WTC11 (cell line): ENCODE measurements at regions not wholly inside any gene's neighbourhood (a gene's known extent, or its start where the extent isn't known, plus 50 kb on each side); places are given as distances from the start of the nearest gene placed in this dataset.
A peak's percentile ranks its signal among the peaks of the same experiment; 100 is the strongest.

Experiments
- ATAC-seq: fragments of 200-7000 bp; cut with Tn5 transposase; 2 replicates; pipeline ENCODE4 v1.10.0; 2021; ENCODE audit warnings: mild to moderate bottlenecking, moderate library complexity
- CTCF ChIA-PET: fragments of 300-600 bp; sonication (Branson Sonifier 250); formaldehyde crosslinking; loops from one replicate; lab custom pipeline; 2021; ENCODE audit warnings: antibody characterized with exemption; lab: Charles Lee
- POLR2A ChIA-PET: fragments of 350-600 bp; sonication (Branson Sonifier 250); formaldehyde crosslinking; loops from one replicate; lab custom pipeline; 2021; ENCODE audit warnings: antibody characterized with exemption; lab: Charles Lee
- DNase-seq: peaks from one replicate; pipeline ENCODE4 v3.0.0; 2021; ENCODE audit warnings: low spot score
- H3K27ac Mint-ChIP-seq: 2 replicates; pipeline ENCODE4 v1.8.0; 2021; ENCODE audit warnings: mixed read lengths
- H3K27me3 Mint-ChIP-seq: 2 replicates; pipeline ENCODE4 v1.8.0; 2021; ENCODE audit warnings: low read depth, mild to moderate bottlenecking, moderate library complexity, mixed read lengths
- H3K36me3 Mint-ChIP-seq: 2 replicates; pipeline ENCODE4 v1.8.0; 2021; ENCODE audit warnings: mixed read lengths
- H3K4me1 Mint-ChIP-seq: 2 replicates; pipeline ENCODE4 v1.8.0; 2022; ENCODE audit warnings: mixed read lengths
- H3K4me3 Mint-ChIP-seq: 2 replicates; pipeline ENCODE4 v1.8.0; 2021; ENCODE audit warnings: mild to moderate bottlenecking, moderate library complexity, mixed read lengths
- H3K9me3 Mint-ChIP-seq: 2 replicates; pipeline ENCODE4 v1.8.0; 2021; ENCODE audit warnings: mixed read lengths
- CBFB ChIP-seq: sonication (generic); formaldehyde crosslinking; IDR thresholded peaks from 2 replicates; pipeline ENCODE4 v1.8.1; 2022; ENCODE audit warnings: mild to moderate bottlenecking, low read depth, missing genetic modification reagents
- CDX4 ChIP-seq: fragments of 250-450 bp; sonication (Bioruptor Pico); IDR thresholded peaks from 2 replicates; pipeline ENCODE4 v1.9.0; 2021; ENCODE audit warnings: moderate library complexity, mild to moderate bottlenecking, inconsistent platforms, borderline replicate concordance
- CREM ChIP-seq: sonication (generic); formaldehyde crosslinking; IDR thresholded peaks from 2 replicates; pipeline ENCODE4 v1.8.1; 2022; ENCODE audit warnings: mild to moderate bottlenecking, missing genetic modification reagents, moderate library complexity
- CTCF ChIP-seq: fragments of 200-600 bp; IDR thresholded peaks from 2 replicates; pipeline ENCODE4 v1.8.0; 2022; ENCODE audit warnings: antibody characterized with exemption
- E2F5 ChIP-seq: sonication (generic); formaldehyde crosslinking; IDR thresholded peaks from 2 replicates; pipeline ENCODE4 v1.8.1; 2022; ENCODE audit warnings: mild to moderate bottlenecking, moderate library complexity, missing genetic modification reagents
- EMX1 ChIP-seq: fragments of 250-450 bp; sonication (Bioruptor Pico); IDR thresholded peaks from 2 replicates; pipeline ENCODE4 v1.8.0; 2021; ENCODE audit warnings: mild to moderate bottlenecking
- ERG ChIP-seq: fragments of 250-450 bp; sonication (Bioruptor Pico); IDR thresholded peaks from 2 replicates; pipeline ENCODE4 v1.8.0; 2021; ENCODE audit warnings: mild to moderate bottlenecking
- FOXK1 ChIP-seq: sonication (generic); formaldehyde crosslinking; IDR thresholded peaks from 2 replicates; pipeline ENCODE4 v1.8.0; 2022; ENCODE audit warnings: mild to moderate bottlenecking, moderate library complexity, missing genetic modification reagents
- GTF2I ChIP-seq: fragments of 250-450 bp; sonication (Bioruptor Pico); conservative IDR thresholded peaks from 2 replicates; pipeline ENCODE4 v1.4.0; 2021; ENCODE audit warnings: mild to moderate bottlenecking
- IRF1 ChIP-seq: sonication (generic); formaldehyde crosslinking; IDR thresholded peaks from 2 replicates; pipeline ENCODE4 v1.8.0; 2023; ENCODE audit warnings: missing genetic modification reagents
- IRF2 ChIP-seq: sonication (generic); formaldehyde crosslinking; IDR thresholded peaks from 2 replicates; pipeline ENCODE4 v1.8.0; 2022; ENCODE audit warnings: low read depth, missing genetic modification reagents, borderline replicate concordance
- JUN ChIP-seq: sonication (generic); formaldehyde crosslinking; IDR thresholded peaks from 2 replicates; pipeline ENCODE4 v1.8.0; 2023; ENCODE audit warnings: mild to moderate bottlenecking, missing genetic modification reagents
- NFATC4 ChIP-seq: fragments of 250-450 bp; sonication (Bioruptor Pico); IDR thresholded peaks from 2 replicates; pipeline ENCODE4 v1.9.0; 2021; ENCODE audit warnings: mild to moderate bottlenecking
- PRRX2 ChIP-seq: fragments of 250-450 bp; sonication (Bioruptor Pico); IDR thresholded peaks from 2 replicates; pipeline ENCODE4 v1.8.0; 2021; ENCODE audit warnings: mild to moderate bottlenecking
- RELA ChIP-seq: sonication (generic); formaldehyde crosslinking; IDR thresholded peaks from 2 replicates; pipeline ENCODE4 v1.8.1; 2022; ENCODE audit warnings: missing genetic modification reagents, mild to moderate bottlenecking, borderline replicate concordance
- SMAD3 ChIP-seq: sonication (generic); formaldehyde crosslinking; IDR thresholded peaks from 2 replicates; pipeline ENCODE4 v1.8.0; 2022; ENCODE audit warnings: missing genetic modification reagents, mild to moderate bottlenecking, borderline replicate concordance
- STAT6 ChIP-seq: sonication (generic); formaldehyde crosslinking; conservative IDR thresholded peaks from 2 replicates; pipeline ENCODE4 v1.8.1; 2023; ENCODE audit warnings: mild to moderate bottlenecking, low read depth, missing genetic modification reagents, moderate library complexity
- USF1 ChIP-seq: sonication (generic); formaldehyde crosslinking; IDR thresholded peaks from 2 replicates; pipeline ENCODE4 v1.8.0; 2022; ENCODE audit warnings: mild to moderate bottlenecking, missing genetic modification reagents
- ZNF138 ChIP-seq: sonication (generic); formaldehyde crosslinking; conservative IDR thresholded peaks from 2 replicates; pipeline ENCODE4 v1.8.1; 2022; ENCODE audit warnings: mild to moderate bottlenecking, moderate library complexity, missing genetic modification reagents
- ZNF263 ChIP-seq: sonication (generic); formaldehyde crosslinking; IDR thresholded peaks from 2 replicates; pipeline ENCODE4 v1.8.1; 2022; ENCODE audit warnings: low read depth, mild to moderate bottlenecking, moderate library complexity, missing genetic modification reagents
- ZNF671 ChIP-seq: fragments of 250-450 bp; sonication (Bioruptor Pico); IDR thresholded peaks from 2 replicates; pipeline ENCODE4 v1.8.0; 2021; ENCODE audit warnings: mild to moderate bottlenecking
- TF ChIP-seq, protein P1 (sequence below): sonication (generic); formaldehyde crosslinking; IDR thresholded peaks from 2 replicates; pipeline ENCODE4 v1.8.1; 2022; ENCODE audit warnings: missing genetic modification reagents, borderline replicate concordance

DNA sequence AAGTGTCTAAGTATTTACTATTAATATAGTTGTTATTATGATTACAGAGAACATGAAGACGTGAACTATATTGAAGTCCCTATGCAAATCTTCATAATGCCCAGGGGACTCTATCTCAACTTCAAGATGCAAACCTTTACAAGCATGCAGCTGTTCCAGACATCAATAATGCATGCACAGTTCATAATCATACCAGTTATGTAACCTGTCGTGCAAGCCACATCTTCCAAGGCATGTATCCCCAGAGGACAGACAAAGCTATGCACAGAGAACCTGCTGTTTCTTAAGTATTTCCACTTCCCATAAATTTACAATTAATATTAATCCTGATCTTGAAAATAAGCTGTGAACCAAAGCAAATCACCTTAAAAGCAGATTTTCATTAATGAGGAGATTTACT is 534.1 kb downstream of the TUSC7 start (continued):
- TF ChIP-seq ERG (CRISPR knock-in tag) = no peak

DNA sequence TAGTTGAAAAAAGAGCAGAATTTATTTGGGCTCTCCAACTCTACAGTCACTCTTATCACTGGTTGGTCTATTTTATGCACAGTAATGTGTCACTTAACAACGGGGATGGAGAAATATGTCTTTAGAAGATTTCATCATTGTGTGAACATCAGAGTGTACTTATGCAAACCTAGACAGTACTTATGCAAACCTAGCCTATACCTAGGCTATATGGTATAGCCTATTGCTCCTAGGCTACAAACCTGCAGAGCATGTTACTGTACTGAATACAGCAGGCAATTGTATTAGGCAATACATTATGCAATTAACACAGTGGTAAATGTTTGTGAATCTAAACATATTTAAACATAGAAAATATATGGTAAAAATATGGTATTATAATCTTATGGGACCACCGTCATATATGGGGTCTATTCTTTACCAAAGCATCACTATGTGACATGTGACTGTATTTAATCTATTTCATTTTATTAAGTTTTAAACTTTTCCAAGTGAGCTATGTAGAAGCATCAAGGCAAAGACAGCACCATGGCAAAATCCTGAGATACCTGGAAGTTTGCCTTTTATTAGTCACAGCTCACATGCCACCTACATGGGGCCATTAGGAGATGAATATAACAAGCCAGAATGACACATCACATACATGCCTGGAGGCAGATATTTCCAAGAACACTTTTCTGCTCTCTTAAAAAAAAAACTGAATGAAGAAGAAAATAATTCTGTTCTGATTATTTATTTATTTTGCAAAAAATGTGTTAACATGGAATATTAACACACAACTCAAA is 537.4 kb downstream of the TUSC7 start:
- H3K9me3 Mint-ChIP-seq = no peaks in the 10 kb centered on the region
- POLR2A ChIA-PET = no interaction called here
- peaks cover 5% of the 10 kb centered on the region for H3K4me1 Mint-ChIP-seq
- no peak overlapping the region for H3K27ac Mint-ChIP-seq
- DNase-seq = no peak
- H3K36me3 Mint-ChIP-seq = no peaks in the 10 kb centered on the region
- ATAC-seq = no peak
- no peaks in the 10 kb centered on the region for H3K27me3 Mint-ChIP-seq
- TF ChIP-seq JUN (CRISPR knock-in tag) = no peak
- no peak for TF ChIP-seq CREM (CRISPR knock-in tag)
- TF ChIP-seq CBFB (CRISPR knock-in tag) = no peak
- no peak for TF ChIP-seq RELA
- no peak for TF ChIP-seq E2F5 (CRISPR knock-in tag)
- TF ChIP-seq SMAD3 (CRISPR knock-in tag) = no peak
- TF ChIP-seq, protein P1, sequence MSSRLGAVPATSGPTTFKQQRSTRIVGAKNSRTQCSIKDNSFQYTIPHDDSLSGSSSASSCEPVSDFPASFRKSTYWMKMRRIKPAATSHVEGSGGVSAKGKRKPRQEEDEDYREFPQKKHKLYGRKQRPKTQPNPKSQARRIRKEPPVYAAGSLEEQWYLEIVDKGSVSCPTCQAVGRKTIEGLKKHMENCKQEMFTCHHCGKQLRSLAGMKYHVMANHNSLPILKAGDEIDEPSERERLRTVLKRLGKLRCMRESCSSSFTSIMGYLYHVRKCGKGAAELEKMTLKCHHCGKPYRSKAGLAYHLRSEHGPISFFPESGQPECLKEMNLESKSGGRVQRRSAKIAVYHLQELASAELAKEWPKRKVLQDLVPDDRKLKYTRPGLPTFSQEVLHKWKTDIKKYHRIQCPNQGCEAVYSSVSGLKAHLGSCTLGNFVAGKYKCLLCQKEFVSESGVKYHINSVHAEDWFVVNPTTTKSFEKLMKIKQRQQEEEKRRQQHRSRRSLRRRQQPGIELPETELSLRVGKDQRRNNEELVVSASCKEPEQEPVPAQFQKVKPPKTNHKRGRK (CRISPR knock-in tag) = no peak
- TF ChIP-seq IRF2 (CRISPR knock-in tag) = no peak
- TF ChIP-seq CTCF = no peak
- no peak for TF ChIP-seq USF1
- TF ChIP-seq EMX1 (CRISPR knock-in tag) = no peak
- TF ChIP-seq ZNF263 (CRISPR knock-in tag) = no peak
- no peak for TF ChIP-seq NFATC4 (CRISPR knock-in tag)
- no peak for TF ChIP-seq FOXK1 (CRISPR knock-in tag)
- CTCF ChIA-PET = interaction anchor here (1.3 to 1.8 kb wide), 2 partner anchors 188 to 476 kb away, joined by 4 to 5 read pairs; no protein-coding TSS in a partner anchor
- H3K4me3 Mint-ChIP-seq = no peak overlapping the region

GRCh38 chr3:117248153-117248552 is 538.6 kb downstream of the TUSC7 start:
- H3K4me3 Mint-ChIP-seq = no peak overlapping the region
- H3K27ac Mint-ChIP-seq = no peak overlapping the region
- ChIA-PET CTCF (interaction anchor here (0.9 to 1.8 kb wide), 3 partner anchors 30 to 477 kb away, joined by 3 to 5 read pairs (median 4); no protein-coding TSS in a partner anchor), POLR2A (no interaction called here)
- no peak for DNase-seq
- peak; percentile 60 for ATAC-seq
- H3K4me1 Mint-ChIP-seq = peaks cover 5% of the 10 kb centered on the region
- H3K27me3 Mint-ChIP-seq = no peaks in the 10 kb centered on the region
- no peaks in the 10 kb centered on the region for H3K36me3 Mint-ChIP-seq
- no peaks in the 10 kb centered on the region for H3K9me3 Mint-ChIP-seq
- TF ChIP-seq ZNF263 (CRISPR knock-in tag) (no peak), NFATC4 (CRISPR knock-in tag) (no peak), GTF2I (CRISPR knock-in tag) (no peak), ZNF671 (CRISPR knock-in tag) (no peak), CDX4 (no peak), IRF1 (CRISPR knock-in tag) (no peak), JUN (CRISPR knock-in tag) (no peak), ZNF138 (no peak), PRRX2 (CRISPR knock-in tag) (no peak), SMAD3 (CRISPR knock-in tag) (no peak), STAT6 (CRISPR knock-in tag) (no peak)
